H1 (cell line): ENCODE measurements at regions not wholly inside any gene's neighbourhood (a gene's known extent, or its start where the extent isn't known, plus 50 kb on each side); places are given as distances from the start of the nearest gene placed in this dataset.

Source experiments
- CHD2 ChIP-seq: IDR thresholded peaks from 2 replicates; pipeline ENCODE4 v1.6.1; 2012; ENCODE audit warnings: low read length, improper control_type of control experiment
- TF ChIP-seq, protein P1 (sequence below): fragments of 300-600 bp; sonication (generic); IDR thresholded peaks from 2 replicates; pipeline ENCODE4 v1.7.1; 2012; ENCODE audit warnings: low read length, moderate library complexity, mild to moderate bottlenecking, inconsistent platforms; ENCODE audit not compliant: insufficient replicate concordance

DNA sequence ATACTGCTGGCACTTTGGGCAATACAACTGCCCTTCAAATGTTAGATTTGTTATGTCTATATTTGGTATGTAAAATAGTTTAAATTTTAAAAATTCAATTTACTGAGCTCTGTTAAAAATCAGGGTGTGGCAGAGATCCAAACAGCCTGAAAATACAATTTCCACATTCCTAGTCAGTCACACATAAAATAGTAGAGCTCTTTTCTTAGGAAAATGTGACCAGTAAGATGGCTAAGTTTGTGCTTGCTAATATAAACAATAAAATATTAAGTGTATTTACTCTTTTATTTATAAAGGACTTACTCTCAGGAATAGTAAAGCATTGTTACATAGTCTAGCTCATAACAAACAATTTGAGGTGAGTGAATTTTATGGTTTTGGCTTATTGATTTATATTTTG lies 200.2 kb downstream of the DKK2 start (continued):
- TF ChIP-seq, protein P1, sequence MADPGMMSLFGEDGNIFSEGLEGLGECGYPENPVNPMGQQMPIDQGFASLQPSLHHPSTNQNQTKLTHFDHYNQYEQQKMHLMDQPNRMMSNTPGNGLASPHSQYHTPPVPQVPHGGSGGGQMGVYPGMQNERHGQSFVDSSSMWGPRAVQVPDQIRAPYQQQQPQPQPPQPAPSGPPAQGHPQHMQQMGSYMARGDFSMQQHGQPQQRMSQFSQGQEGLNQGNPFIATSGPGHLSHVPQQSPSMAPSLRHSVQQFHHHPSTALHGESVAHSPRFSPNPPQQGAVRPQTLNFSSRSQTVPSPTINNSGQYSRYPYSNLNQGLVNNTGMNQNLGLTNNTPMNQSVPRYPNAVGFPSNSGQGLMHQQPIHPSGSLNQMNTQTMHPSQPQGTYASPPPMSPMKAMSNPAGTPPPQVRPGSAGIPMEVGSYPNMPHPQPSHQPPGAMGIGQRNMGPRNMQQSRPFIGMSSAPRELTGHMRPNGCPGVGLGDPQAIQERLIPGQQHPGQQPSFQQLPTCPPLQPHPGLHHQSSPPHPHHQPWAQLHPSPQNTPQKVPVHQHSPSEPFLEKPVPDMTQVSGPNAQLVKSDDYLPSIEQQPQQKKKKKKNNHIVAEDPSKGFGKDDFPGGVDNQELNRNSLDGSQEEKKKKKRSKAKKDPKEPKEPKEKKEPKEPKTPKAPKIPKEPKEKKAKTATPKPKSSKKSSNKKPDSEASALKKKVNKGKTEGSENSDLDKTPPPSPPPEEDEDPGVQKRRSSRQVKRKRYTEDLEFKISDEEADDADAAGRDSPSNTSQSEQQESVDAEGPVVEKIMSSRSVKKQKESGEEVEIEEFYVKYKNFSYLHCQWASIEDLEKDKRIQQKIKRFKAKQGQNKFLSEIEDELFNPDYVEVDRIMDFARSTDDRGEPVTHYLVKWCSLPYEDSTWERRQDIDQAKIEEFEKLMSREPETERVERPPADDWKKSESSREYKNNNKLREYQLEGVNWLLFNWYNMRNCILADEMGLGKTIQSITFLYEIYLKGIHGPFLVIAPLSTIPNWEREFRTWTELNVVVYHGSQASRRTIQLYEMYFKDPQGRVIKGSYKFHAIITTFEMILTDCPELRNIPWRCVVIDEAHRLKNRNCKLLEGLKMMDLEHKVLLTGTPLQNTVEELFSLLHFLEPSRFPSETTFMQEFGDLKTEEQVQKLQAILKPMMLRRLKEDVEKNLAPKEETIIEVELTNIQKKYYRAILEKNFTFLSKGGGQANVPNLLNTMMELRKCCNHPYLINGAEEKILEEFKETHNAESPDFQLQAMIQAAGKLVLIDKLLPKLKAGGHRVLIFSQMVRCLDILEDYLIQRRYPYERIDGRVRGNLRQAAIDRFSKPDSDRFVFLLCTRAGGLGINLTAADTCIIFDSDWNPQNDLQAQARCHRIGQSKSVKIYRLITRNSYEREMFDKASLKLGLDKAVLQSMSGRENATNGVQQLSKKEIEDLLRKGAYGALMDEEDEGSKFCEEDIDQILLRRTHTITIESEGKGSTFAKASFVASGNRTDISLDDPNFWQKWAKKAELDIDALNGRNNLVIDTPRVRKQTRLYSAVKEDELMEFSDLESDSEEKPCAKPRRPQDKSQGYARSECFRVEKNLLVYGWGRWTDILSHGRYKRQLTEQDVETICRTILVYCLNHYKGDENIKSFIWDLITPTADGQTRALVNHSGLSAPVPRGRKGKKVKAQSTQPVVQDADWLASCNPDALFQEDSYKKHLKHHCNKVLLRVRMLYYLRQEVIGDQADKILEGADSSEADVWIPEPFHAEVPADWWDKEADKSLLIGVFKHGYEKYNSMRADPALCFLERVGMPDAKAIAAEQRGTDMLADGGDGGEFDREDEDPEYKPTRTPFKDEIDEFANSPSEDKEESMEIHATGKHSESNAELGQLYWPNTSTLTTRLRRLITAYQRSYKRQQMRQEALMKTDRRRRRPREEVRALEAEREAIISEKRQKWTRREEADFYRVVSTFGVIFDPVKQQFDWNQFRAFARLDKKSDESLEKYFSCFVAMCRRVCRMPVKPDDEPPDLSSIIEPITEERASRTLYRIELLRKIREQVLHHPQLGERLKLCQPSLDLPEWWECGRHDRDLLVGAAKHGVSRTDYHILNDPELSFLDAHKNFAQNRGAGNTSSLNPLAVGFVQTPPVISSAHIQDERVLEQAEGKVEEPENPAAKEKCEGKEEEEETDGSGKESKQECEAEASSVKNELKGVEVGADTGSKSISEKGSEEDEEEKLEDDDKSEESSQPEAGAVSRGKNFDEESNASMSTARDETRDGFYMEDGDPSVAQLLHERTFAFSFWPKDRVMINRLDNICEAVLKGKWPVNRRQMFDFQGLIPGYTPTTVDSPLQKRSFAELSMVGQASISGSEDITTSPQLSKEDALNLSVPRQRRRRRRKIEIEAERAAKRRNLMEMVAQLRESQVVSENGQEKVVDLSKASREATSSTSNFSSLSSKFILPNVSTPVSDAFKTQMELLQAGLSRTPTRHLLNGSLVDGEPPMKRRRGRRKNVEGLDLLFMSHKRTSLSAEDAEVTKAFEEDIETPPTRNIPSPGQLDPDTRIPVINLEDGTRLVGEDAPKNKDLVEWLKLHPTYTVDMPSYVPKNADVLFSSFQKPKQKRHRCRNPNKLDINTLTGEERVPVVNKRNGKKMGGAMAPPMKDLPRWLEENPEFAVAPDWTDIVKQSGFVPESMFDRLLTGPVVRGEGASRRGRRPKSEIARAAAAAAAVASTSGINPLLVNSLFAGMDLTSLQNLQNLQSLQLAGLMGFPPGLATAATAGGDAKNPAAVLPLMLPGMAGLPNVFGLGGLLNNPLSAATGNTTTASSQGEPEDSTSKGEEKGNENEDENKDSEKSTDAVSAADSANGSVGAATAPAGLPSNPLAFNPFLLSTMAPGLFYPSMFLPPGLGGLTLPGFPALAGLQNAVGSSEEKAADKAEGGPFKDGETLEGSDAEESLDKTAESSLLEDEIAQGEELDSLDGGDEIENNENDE = no peak
- no peak for TF ChIP-seq CHD2
